ENCODE measurements at regions not wholly inside any gene's neighbourhood (a gene's known extent, or its start where the extent isn't known, plus 50 kb on each side); places are given as distances from the start of the nearest gene placed in this dataset.

DNA sequence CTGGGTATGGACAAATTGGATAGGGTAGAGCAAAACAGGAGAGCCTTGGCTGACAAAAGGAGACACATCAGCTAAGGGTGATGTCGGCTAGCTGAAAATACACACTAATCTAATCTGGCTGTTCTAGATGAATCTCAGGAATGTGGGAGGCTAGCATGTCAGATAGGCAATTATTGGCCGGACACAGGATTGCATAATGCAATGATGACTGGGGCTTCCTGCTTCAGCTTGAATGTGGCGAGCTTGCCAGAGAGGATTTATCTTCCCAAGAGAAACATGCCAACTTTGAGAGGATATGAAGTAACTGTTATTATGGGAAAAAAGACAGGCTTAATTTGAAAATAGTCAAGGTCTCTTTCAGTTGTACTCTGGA, 102.4 kb downstream of the TRIB2 start:
- Histone ChIP-seq H3K27me3 (no peaks in the 10 kb centered on the region), H3K27ac (peak overlapping the region in 2 of 4 donors; percentile 20 to 30), H3K4me1 (peaks cover 0 to 7% (median 3%) of the 10 kb centered on the region in 3 donors), H3K36me3 (no peaks in the 10 kb centered on the region), H3K9me3 (no peaks in the 10 kb centered on the region), H3K4me3 (no peak overlapping the region)
- FAIRE-seq (no peak), DNase-seq (peak in 3 of 6 donors; percentile 50 to 61 (median 59)), ATAC-seq (peak; percentile 63 to 95 (median 92))
- TF ChIP-seq, protein P1, sequence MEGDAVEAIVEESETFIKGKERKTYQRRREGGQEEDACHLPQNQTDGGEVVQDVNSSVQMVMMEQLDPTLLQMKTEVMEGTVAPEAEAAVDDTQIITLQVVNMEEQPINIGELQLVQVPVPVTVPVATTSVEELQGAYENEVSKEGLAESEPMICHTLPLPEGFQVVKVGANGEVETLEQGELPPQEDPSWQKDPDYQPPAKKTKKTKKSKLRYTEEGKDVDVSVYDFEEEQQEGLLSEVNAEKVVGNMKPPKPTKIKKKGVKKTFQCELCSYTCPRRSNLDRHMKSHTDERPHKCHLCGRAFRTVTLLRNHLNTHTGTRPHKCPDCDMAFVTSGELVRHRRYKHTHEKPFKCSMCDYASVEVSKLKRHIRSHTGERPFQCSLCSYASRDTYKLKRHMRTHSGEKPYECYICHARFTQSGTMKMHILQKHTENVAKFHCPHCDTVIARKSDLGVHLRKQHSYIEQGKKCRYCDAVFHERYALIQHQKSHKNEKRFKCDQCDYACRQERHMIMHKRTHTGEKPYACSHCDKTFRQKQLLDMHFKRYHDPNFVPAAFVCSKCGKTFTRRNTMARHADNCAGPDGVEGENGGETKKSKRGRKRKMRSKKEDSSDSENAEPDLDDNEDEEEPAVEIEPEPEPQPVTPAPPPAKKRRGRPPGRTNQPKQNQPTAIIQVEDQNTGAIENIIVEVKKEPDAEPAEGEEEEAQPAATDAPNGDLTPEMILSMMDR (IDR thresholded peaks at IDR 0.05), result no peak
- WGBS, 2 donors, result 16 to 21% methylated on average over 3 of the region's 3 CpGs
- intact Hi-C loops (cut with DNase I), result no loop called here

GRCh38 chr2:12819721-12820120, 103.0 kb downstream of the TRIB2 start:
- 57 to 59% methylated on average over 3 of the region's 3 CpGs for WGBS, 2 donors

DNA sequence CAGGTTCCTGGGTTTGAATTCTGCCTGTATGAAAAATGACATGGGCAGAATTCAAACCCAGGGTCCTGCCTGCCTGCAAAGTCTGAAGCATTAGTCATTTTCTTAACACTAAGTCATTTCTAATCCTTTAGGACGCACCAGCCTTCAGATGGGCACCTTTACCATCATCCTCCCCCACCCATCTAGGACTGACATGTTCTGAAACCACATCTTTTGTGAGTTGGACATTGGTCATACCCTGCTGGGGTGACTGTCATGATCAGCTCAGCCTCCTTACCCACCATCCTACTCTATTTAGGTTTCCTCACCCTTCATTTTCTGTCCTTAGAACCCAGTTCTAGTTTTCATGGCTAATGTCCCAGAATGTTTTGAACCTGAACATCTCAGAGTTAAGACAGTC, 104.9 kb downstream of the TRIB2 start:
- TF ChIP-seq, protein P1 (IDR thresholded peaks at IDR 0.05), result no peak
- Histone ChIP-seq H3K36me3 (no peaks in the 10 kb centered on the region), H3K27ac (no peak overlapping the region), H3K27me3 (no peaks in the 10 kb centered on the region), H3K4me3 (no peak overlapping the region), H3K4me1 (peaks cover 0 to 7% (median 3%) of the 10 kb centered on the region in 3 donors), H3K9me3 (no peaks in the 10 kb centered on the region)
- no peak for ATAC-seq
- no peak for FAIRE-seq
- no peak for DNase-seq
- 81 to 95% methylated on average over 1 of the region's 1 CpG for WGBS, 2 donors
- intact Hi-C loops (cut with DNase I), result no loop called here

More at GRCh38 chr2:12819721-12820120, 103.0 kb downstream of the TRIB2 start:
- H3K27ac ChIP-seq, result peak overlapping the region in 2 of 4 donors; percentile 20 to 30
- H3K36me3 ChIP-seq, result no peaks in the 10 kb centered on the region
- TF ChIP-seq, protein P1 (IDR thresholded peaks at IDR 0.05), result no peak
- H3K4me1 ChIP-seq, result peaks cover 0 to 7% (median 3%) of the 10 kb centered on the region in 3 donors
- no peak for DNase-seq
- intact Hi-C loops (cut with DNase I), result no loop called here
- no peaks in the 10 kb centered on the region for H3K9me3 ChIP-seq
- no peaks in the 10 kb centered on the region for H3K27me3 ChIP-seq
- FAIRE-seq, result no peak
- no peak overlapping the region for H3K4me3 ChIP-seq
- peak in 1 of 4 donors; percentile 27 for ATAC-seq

GRCh38 chr2:12824351-12824777, 107.6 kb downstream of the TRIB2 start:
- Histone ChIP-seq H3K4me3 (no peak overlapping the region), H3K27me3 (no peaks in the 10 kb centered on the region), H3K27ac (peak overlapping the region in 1 of 4 donors; percentile 37), H3K9me3 (no peaks in the 10 kb centered on the region), H3K36me3 (no peaks in the 10 kb centered on the region), H3K4me1 (peaks cover 0 to 7% (median 3%) of the 10 kb centered on the region in 3 donors)
- FAIRE-seq, result no peak
- DNase-seq, result no peak
- ATAC-seq, result peak in 2 of 4 donors; percentile 14
- TF ChIP-seq, protein P1 (IDR thresholded peaks at IDR 0.05), result no peak
- intact Hi-C loops (cut with DNase I), result no loop called here
- WGBS, 2 donors, result 84 to 86% methylated on average over 3 of the region's 3 CpGs

GRCh38 chr2:12824778-12825379, 108.1 kb downstream of the TRIB2 start:
- Histone ChIP-seq H3K9me3 (no peaks in the 10 kb centered on the region), H3K4me3 (no peak overlapping the region), H3K36me3 (no peaks in the 10 kb centered on the region), H3K27me3 (no peaks in the 10 kb centered on the region), H3K27ac (peak overlapping the region in 1 of 4 donors; percentile 37), H3K4me1 (peaks cover 0 to 2% (median 2%) of the 10 kb centered on the region in 3 donors)
- FAIRE-seq (no peak), ATAC-seq (peak in 3 of 4 donors; percentile 44 to 58 (median 57)), DNase-seq (peak in 1 of 6 donors; percentile 16)
- TF ChIP-seq, protein P1 (IDR thresholded peaks at IDR 0.05), result no peak
- intact Hi-C loops (cut with DNase I), result no loop called here
- 77 to 79% methylated on average over 9 of the region's 9 CpGs for WGBS, 2 donors

Data from pancreas (tissue), 10 donors.